Vagina (tissue), 2 donors: ENCODE measurements at regions not wholly inside any gene's neighbourhood (a gene's known extent, or its start where the extent isn't known, plus 50 kb on each side); places are given as distances from the start of the nearest gene placed in this dataset.

Experiments
- CTCF ChIP-seq, 3 experiments: fragments of 450-650 bp in 2 of 3; fragments of 200-600 bp in 1 of 3; sonication (generic) in 1 of 3; IDR thresholded peaks; one replicate each; pipeline ENCODE4 v1.5.1; 2017 to 2019; ENCODE audit warnings: antibody characterized with exemption in 3 of 3, mild to moderate bottlenecking in 2 of 3, moderate library complexity in 2 of 3
- POLR2A ChIP-seq, 2 donors: fragments of 450-650 bp; IDR thresholded peaks; one replicate each; pipeline ENCODE4 v1.6.1; 2017; ENCODE audit warnings: antibody characterized with exemption in 2 of 2, mild to moderate bottlenecking in 2 of 2, moderate library complexity in 2 of 2

GRCh38 chr15:31597466-31597865 is 270.8 kb downstream of the KLF13 start:
- no peak for TF ChIP-seq CTCF (IDR thresholded peaks at IDR 0.05)
- TF ChIP-seq POLR2A (IDR thresholded peaks at IDR 0.05): no peak
